Mesenchymal stem cell (in vitro differentiated cells and primary cell): ENCODE measurements at regions not wholly inside any gene's neighbourhood (a gene's known extent, or its start where the extent isn't known, plus 50 kb on each side); places are given as distances from the start of the nearest gene placed in this dataset.
"Not testable (repeated sequence)": the region's sequence is repeated elsewhere in the genome, so short reads cannot be mapped to it uniquely, and the experiment has no call there.

ENCODE experiments used
- DNase-seq: peaks from one replicate; pipeline ENCODE4 v3.0.0-alpha.2; 2013
- H2AFZ ChIP-seq: one replicate; pipeline ENCODE4 v1.6.1; 2013; ENCODE audit warnings: low read depth, mild to moderate bottlenecking, control low read depth, inconsistent platforms, low read length, moderate library complexity
- H2AK5ac ChIP-seq: 2 replicates; pipeline ENCODE4 v1.6.1; 2013; ENCODE audit warnings: low read length, moderate library complexity, mild to moderate bottlenecking, inconsistent platforms; ENCODE audit not compliant: severe bottlenecking
- H2BK120ac ChIP-seq: one replicate; pipeline ENCODE4 v1.6.1; 2013; ENCODE audit warnings: low read depth, mild to moderate bottlenecking, inconsistent platforms, low read length, moderate library complexity
- H2BK12ac ChIP-seq, 2 experiments: one replicate each; pipeline ENCODE4 v1.6.1; 2013; ENCODE audit warnings: inconsistent platforms in 2 of 2, low read length in 2 of 2, mild to moderate bottlenecking in 2 of 2, moderate library complexity in 2 of 2, control low read depth in 1 of 2
- H2BK15ac ChIP-seq: one replicate; pipeline ENCODE4 v1.6.1; 2013; ENCODE audit warnings: mild to moderate bottlenecking, low read depth, inconsistent platforms; ENCODE audit not compliant: poor library complexity, severe bottlenecking
- H2BK5ac ChIP-seq: 2 replicates; pipeline ENCODE4 v1.6.1; 2013; ENCODE audit warnings: low read depth, mild to moderate bottlenecking, low read length, control low read depth, inconsistent platforms; ENCODE audit not compliant: poor library complexity, severe bottlenecking
- H3K14ac ChIP-seq, 2 experiments: one replicate each; pipeline ENCODE4 v1.6.1; 2013; ENCODE audit warnings: inconsistent platforms in 2 of 2, low read length in 2 of 2, control low read depth in 1 of 2, mild to moderate bottlenecking in 1 of 2, moderate library complexity in 1 of 2
- H3K18ac ChIP-seq, 2 experiments: one replicate each; pipeline ENCODE4 v1.6.1; 2013; ENCODE audit warnings: inconsistent platforms in 2 of 2, low read length in 2 of 2, control low read depth in 1 of 2, low read depth in 1 of 2, mild to moderate bottlenecking in 1 of 2
- H3K23ac ChIP-seq, 2 experiments: one replicate each; pipeline ENCODE4 v1.6.1; 2013; ENCODE audit warnings: inconsistent platforms in 2 of 2, low read length in 2 of 2, mild to moderate bottlenecking in 2 of 2, moderate library complexity in 2 of 2, control low read depth in 1 of 2
- H3K27ac ChIP-seq: 2 replicates; pipeline ENCODE4 v1.5.1; 2013; ENCODE audit warnings: mild to moderate bottlenecking, moderate library complexity, low read length, control low read depth, inconsistent platforms; ENCODE audit not compliant: poor library complexity, severe bottlenecking
- H3K27me3 ChIP-seq, 2 experiments: 2 replicates each; pipeline versions ENCODE4 v1.6.1 to v1.7.0; 2013; ENCODE audit warnings: low read length in 2 of 2, mild to moderate bottlenecking in 2 of 2, moderate library complexity in 2 of 2, control low read depth in 1 of 2, inconsistent platforms in 1 of 2; ENCODE audit not compliant: control insufficient read depth in 1 of 2, insufficient read depth in 1 of 2
- H3K36me3 ChIP-seq, 2 experiments: 2 replicates each; pipeline versions ENCODE4 v1.6.1 to v1.7.0; 2013; ENCODE audit warnings: low read length in 2 of 2, control low read depth in 1 of 2, inconsistent platforms in 1 of 2, low read depth in 1 of 2, mild to moderate bottlenecking in 1 of 2; ENCODE audit not compliant: insufficient read depth in 2 of 2, control insufficient read depth in 1 of 2
- H3K4ac ChIP-seq, 2 experiments: one replicate each; pipeline ENCODE4 v1.6.1; 2013; ENCODE audit warnings: inconsistent platforms in 2 of 2, low read length in 2 of 2, mild to moderate bottlenecking in 2 of 2, moderate library complexity in 2 of 2, control low read depth in 1 of 2, low read depth in 1 of 2
- H3K4me1 ChIP-seq: 2 replicates; pipeline ENCODE4 v1.6.1; 2013; ENCODE audit warnings: low read depth, low read length, control low read depth; ENCODE audit not compliant: control insufficient read depth, insufficient read depth
- H3K4me2 ChIP-seq: 2 replicates; pipeline ENCODE4 v1.6.1; 2013; ENCODE audit warnings: low read length, mild to moderate bottlenecking, inconsistent platforms; ENCODE audit not compliant: poor library complexity, severe bottlenecking
- H3K4me3 ChIP-seq, 2 experiments: 2 replicates each; pipeline versions ENCODE4 v1.5.1 to v1.7.0; 2013; ENCODE audit warnings: low read length in 2 of 2, mild to moderate bottlenecking in 2 of 2, control low read depth in 1 of 2, low read depth in 1 of 2; ENCODE audit not compliant: insufficient read depth in 1 of 2
- H3K79me1 ChIP-seq: replicated peaks from 2 replicates; pipeline ENCODE4 v1.6.1; 2013; ENCODE audit warnings: mild to moderate bottlenecking, control low read depth, low read length, inconsistent platforms; ENCODE audit not compliant: poor library complexity, severe bottlenecking
- H3K9ac ChIP-seq: 2 replicates; pipeline ENCODE4 v1.7.0; 2013; ENCODE audit warnings: mild to moderate bottlenecking, low read length, moderate library complexity
- H3K9me3 ChIP-seq: 2 replicates; pipeline ENCODE4 v1.7.0; 2013; ENCODE audit warnings: mild to moderate bottlenecking, low read length; ENCODE audit not compliant: control insufficient read depth
- H4K8ac ChIP-seq: one replicate; pipeline ENCODE4 v1.6.1; 2013; ENCODE audit warnings: inconsistent platforms, mild to moderate bottlenecking, low read length, moderate library complexity
- H4K91ac ChIP-seq: one replicate; pipeline ENCODE4 v1.6.1; 2013; ENCODE audit warnings: mild to moderate bottlenecking, low read length, inconsistent platforms
- WGBS: methylation state at CpG from one replicate; pipeline ENCODE4 v1.1.7; 2013; ENCODE audit warnings: mixed read lengths; 5-methylcytosine and 5-hydroxymethylcytosine counted together

- H3K4me2 ChIP-seq = no peak overlapping the region
- no peak overlapping the region for H2AK5ac ChIP-seq
- no peaks in the 10 kb centered on the region for H3K79me1 ChIP-seq
- H3K9me3 ChIP-seq = no peaks in the 10 kb centered on the region
- no peak overlapping the region for H3K4ac ChIP-seq
- no peak overlapping the region for H2BK15ac ChIP-seq
- no peak overlapping the region for H3K9ac ChIP-seq
- peaks cover 0 to 5% of the 10 kb centered on the region in 2 experiments for H3K27me3 ChIP-seq
- no peak for DNase-seq
- no peak overlapping the region for H3K14ac ChIP-seq
- H3K4me1 ChIP-seq = no peaks in the 10 kb centered on the region
- no peak overlapping the region for H3K4me3 ChIP-seq
- no peak overlapping the region for H2BK12ac ChIP-seq
- H3K18ac ChIP-seq = no peak overlapping the region
- no peak overlapping the region for H2AFZ ChIP-seq
- no peak overlapping the region for H4K8ac ChIP-seq
- no peak overlapping the region for H3K23ac ChIP-seq
- no peaks in the 10 kb centered on the region for H3K36me3 ChIP-seq
- no peak overlapping the region for H2BK5ac ChIP-seq
- no peak overlapping the region for H4K91ac ChIP-seq
- H3K27ac ChIP-seq = no peak overlapping the region
- no peak overlapping the region for H2BK120ac ChIP-seq
These were observed 161.2 kb upstream of the KCNH8 start for GRCh38 chr3:18987070-18987469.

DNA sequence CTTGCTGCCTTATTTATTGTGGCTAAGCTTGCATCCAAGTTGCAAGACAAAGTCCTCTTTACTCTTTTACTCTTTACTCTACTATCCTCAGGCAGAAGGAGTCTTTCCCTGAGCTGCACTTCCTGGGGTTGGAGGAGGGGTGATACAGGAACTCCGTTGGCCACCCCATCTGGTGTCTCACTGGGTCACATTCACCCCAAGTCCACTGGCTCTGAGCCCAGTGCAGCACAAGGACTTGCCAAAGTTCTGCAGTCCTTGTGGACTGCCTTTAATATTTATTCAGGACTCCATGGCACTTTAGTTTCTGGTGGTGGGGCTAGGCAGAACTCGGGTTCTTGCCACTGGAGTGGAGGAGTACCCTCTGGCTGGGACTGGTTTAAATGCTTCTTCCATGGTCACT is 165.4 kb upstream of the KCNH8 start:
- DNase-seq = no peak
- Histone ChIP-seq H2BK120ac (no peak overlapping the region), H3K79me1 (no peaks in the 10 kb centered on the region), H3K36me3 (no peaks in the 10 kb centered on the region), H4K8ac (no peak overlapping the region), H3K14ac (no peak overlapping the region), H3K9me3 (no peaks in the 10 kb centered on the region), H3K27me3 (no peaks in the 10 kb centered on the region), H4K91ac (no peak overlapping the region), H2BK12ac (no peak overlapping the region), H2BK15ac (no peak overlapping the region), H3K23ac (no peak overlapping the region), H3K4ac (no peak overlapping the region), H3K4me1 (no peaks in the 10 kb centered on the region), H2BK5ac (no peak overlapping the region), H3K9ac (no peak overlapping the region), H3K4me2 (no peak overlapping the region), H3K4me3 (no peak overlapping the region), H2AFZ (no peak overlapping the region), H3K27ac (no peak overlapping the region), H3K18ac (no peak overlapping the region), H2AK5ac (no peak overlapping the region)
- WGBS = 32% methylated on average over 2 of the region's 2 CpGs

GRCh38 chr3:18976102-18976501 is 172.2 kb upstream of the KCNH8 start:
- H2AFZ ChIP-seq, H2BK12ac ChIP-seq, H3K9ac ChIP-seq, H3K4me1 ChIP-seq, H2AK5ac ChIP-seq, H3K4me3 ChIP-seq, H3K14ac ChIP-seq, H3K27ac ChIP-seq, H4K91ac ChIP-seq, H3K23ac ChIP-seq, H3K4me2 ChIP-seq, DNase-seq, H2BK120ac ChIP-seq, H3K36me3 ChIP-seq, H3K79me1 ChIP-seq, H2BK5ac ChIP-seq, H4K8ac ChIP-seq, H3K4ac ChIP-seq, H3K27me3 ChIP-seq, H3K18ac ChIP-seq, H2BK15ac ChIP-seq: not testable (repeated sequence)
- H3K9me3 ChIP-seq = peaks cover 11% of the 10 kb centered on the region
- WGBS = 54% methylated on average over 17 of the region's 17 CpGs

DNA sequence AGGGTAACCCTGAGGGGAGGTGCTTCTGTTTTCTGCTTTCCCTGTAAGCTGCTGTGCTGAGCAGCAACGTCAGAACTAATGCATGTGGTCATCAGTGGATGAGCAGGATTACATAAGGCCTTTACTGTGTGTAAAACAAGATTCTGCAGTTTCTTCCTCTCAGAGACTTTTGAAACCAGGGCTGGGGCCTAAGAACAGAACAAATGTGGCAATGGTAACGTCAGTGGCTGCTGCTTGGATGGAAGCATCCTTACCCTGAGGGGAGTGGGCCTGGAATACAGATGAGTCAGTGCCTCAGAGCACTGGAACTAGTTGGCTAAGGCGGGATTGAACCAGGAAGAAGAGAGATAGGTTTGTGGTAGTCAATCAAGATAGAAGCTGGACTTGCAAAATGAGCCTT is 180.2 kb upstream of the KCNH8 start:
- H3K9ac ChIP-seq = no peak overlapping the region
- no peaks in the 10 kb centered on the region for H3K27me3 ChIP-seq
- H3K4me2 ChIP-seq = no peak overlapping the region
- H2BK120ac ChIP-seq = no peak overlapping the region
- H3K14ac ChIP-seq = no peak overlapping the region
- no peak overlapping the region for H3K4me3 ChIP-seq
- no peak overlapping the region for H4K91ac ChIP-seq
- 44% methylated on average over 3 of the region's 3 CpGs for WGBS
- H3K79me1 ChIP-seq = no peaks in the 10 kb centered on the region
- H3K4me1 ChIP-seq = no peaks in the 10 kb centered on the region
- no peaks in the 10 kb centered on the region for H3K36me3 ChIP-seq
- H2BK5ac ChIP-seq = no peak overlapping the region
- H2AK5ac ChIP-seq = no peak overlapping the region
- DNase-seq = no peak
- peaks cover 38% of the 10 kb centered on the region for H3K9me3 ChIP-seq
- H3K4ac ChIP-seq = no peak overlapping the region
- H2BK12ac ChIP-seq = no peak overlapping the region
- H3K18ac ChIP-seq = no peak overlapping the region
- no peak overlapping the region for H3K23ac ChIP-seq
- H3K27ac ChIP-seq = no peak overlapping the region
- H2AFZ ChIP-seq = no peak overlapping the region
- no peak overlapping the region for H2BK15ac ChIP-seq
- no peak overlapping the region for H4K8ac ChIP-seq
